Panc1 (cell line): ENCODE measurements at regions not wholly inside any gene's neighbourhood (a gene's known extent, or its start where the extent isn't known, plus 50 kb on each side); places are given as distances from the start of the nearest gene placed in this dataset.

Experiments used
- CTCF ChIP-seq: fragments of 450-650 bp; IDR thresholded peaks from 2 replicates; pipeline ENCODE4 v1.5.1; 2017; ENCODE audit warnings: mild to moderate bottlenecking
- REST ChIP-seq, 2 experiments: IDR thresholded peaks; 2 replicates each; pipeline ENCODE4 v1.6.1; 2011 to 2012; ENCODE audit warnings: low read depth in 2 of 2, control low read depth in 1 of 2, low read length in 1 of 2, mild to moderate bottlenecking in 1 of 2, moderate library complexity in 1 of 2; ENCODE audit not compliant: insufficient read depth in 1 of 2

- TF ChIP-seq REST (IDR thresholded peaks at IDR 0.05; ENCODE audit: insufficient read depth in 1 of 2, low read depth in 2 of 2, low read length in 1 of 2) (no peak), CTCF (no peak)
These were observed 526.0 kb downstream of the MID1IP1 start for GRCh38 chrX:39327255-39327654.
